H1 (cell line): ENCODE measurements at regions not wholly inside any gene's neighbourhood (a gene's known extent, or its start where the extent isn't known, plus 50 kb on each side); places are given as distances from the start of the nearest gene placed in this dataset.

ENCODE experiments used
- TF ChIP-seq, protein P1 (sequence below): IDR thresholded peaks from 2 replicates; pipeline ENCODE4 v1.6.1; 2011; ENCODE audit warnings: low read length, improper control_type of control experiment
- TF ChIP-seq, protein P2 (sequence below), 3 experiments: IDR thresholded peaks; 1 replicate in 2 of 3; 2 replicates in 1 of 3; pipeline versions ENCODE4 v1.5.1 to v1.6.1; 2011; ENCODE audit warnings: low read length in 3 of 3, mild to moderate bottlenecking in 3 of 3, inconsistent platforms in 2 of 3, low read depth in 1 of 3, moderate library complexity in 1 of 3; ENCODE audit not compliant: insufficient read depth in 1 of 3; ENCODE audit errors: control extremely low read depth in 1 of 3

DNA sequence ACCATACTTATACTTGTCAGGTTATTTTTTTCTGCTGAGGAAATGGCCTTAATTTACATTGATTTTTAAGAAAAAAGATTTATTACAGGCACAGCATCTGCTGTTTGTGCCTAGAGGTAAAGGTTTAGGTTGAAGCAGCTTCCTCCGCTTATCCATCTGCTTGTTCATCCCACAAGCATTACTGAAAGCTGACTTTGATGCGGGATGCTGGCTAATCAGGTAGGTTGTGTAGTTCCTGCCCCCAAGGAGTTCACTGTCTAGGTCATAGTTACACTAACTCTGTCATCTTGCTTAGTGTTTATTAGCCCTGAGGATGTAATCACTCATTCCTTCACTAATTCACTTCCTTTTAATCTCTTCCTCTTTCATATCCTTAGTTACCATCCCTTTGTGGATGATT, 377.7 kb upstream of the KAZN start:
- TF ChIP-seq, protein P1, sequence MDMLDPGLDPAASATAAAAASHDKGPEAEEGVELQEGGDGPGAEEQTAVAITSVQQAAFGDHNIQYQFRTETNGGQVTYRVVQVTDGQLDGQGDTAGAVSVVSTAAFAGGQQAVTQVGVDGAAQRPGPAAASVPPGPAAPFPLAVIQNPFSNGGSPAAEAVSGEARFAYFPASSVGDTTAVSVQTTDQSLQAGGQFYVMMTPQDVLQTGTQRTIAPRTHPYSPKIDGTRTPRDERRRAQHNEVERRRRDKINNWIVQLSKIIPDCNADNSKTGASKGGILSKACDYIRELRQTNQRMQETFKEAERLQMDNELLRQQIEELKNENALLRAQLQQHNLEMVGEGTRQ = no peak
- TF ChIP-seq, protein P2, sequence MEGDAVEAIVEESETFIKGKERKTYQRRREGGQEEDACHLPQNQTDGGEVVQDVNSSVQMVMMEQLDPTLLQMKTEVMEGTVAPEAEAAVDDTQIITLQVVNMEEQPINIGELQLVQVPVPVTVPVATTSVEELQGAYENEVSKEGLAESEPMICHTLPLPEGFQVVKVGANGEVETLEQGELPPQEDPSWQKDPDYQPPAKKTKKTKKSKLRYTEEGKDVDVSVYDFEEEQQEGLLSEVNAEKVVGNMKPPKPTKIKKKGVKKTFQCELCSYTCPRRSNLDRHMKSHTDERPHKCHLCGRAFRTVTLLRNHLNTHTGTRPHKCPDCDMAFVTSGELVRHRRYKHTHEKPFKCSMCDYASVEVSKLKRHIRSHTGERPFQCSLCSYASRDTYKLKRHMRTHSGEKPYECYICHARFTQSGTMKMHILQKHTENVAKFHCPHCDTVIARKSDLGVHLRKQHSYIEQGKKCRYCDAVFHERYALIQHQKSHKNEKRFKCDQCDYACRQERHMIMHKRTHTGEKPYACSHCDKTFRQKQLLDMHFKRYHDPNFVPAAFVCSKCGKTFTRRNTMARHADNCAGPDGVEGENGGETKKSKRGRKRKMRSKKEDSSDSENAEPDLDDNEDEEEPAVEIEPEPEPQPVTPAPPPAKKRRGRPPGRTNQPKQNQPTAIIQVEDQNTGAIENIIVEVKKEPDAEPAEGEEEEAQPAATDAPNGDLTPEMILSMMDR (IDR thresholded peaks at IDR 0.05; ENCODE audit: control extremely low read depth in 1 of 3, insufficient read depth in 1 of 3, low read depth in 1 of 3, low read length in 3 of 3) = no peak
